Tibial nerve (tissue), 4 donors: ENCODE measurements at regions not wholly inside any gene's neighbourhood (a gene's known extent, or its start where the extent isn't known, plus 50 kb on each side); places are given as distances from the start of the nearest gene placed in this dataset.

ENCODE experiments used
- DNase-seq, 2 donors: peaks; one replicate each; pipeline ENCODE4 v3.0.0-alpha.2; 2019; ENCODE audit warnings: low spot score in 2 of 2
- H3K27ac ChIP-seq, 4 donors: fragments of 200-600 bp; sonication (generic) in 3 of 4; one replicate each; pipeline ENCODE4 v1.5.1; 2017 to 2019; ENCODE audit warnings: mild to moderate bottlenecking in 1 of 4
- H3K27me3 ChIP-seq, 2 donors: fragments of 200-600 bp; sonication (generic) in 1 of 2; one replicate each; pipeline versions ENCODE4 v1.5.1 to v1.6.0; 2017 to 2019
- H3K36me3 ChIP-seq, 3 donors: fragments of 200-600 bp; sonication (generic); one replicate each; pipeline ENCODE4 v1.5.1; 2018 to 2019
- H3K4me1 ChIP-seq, 4 donors: fragments of 200-600 bp; sonication (generic) in 3 of 4; one replicate each; pipeline ENCODE4 v1.5.1; 2017 to 2019
- H3K4me3 ChIP-seq, 4 donors: fragments of 200-600 bp; sonication (generic) in 3 of 4; one replicate each; pipeline ENCODE4 v1.5.1; 2017 to 2019; ENCODE audit warnings: mild to moderate bottlenecking in 1 of 4, moderate library complexity in 1 of 4
- H3K9me3 ChIP-seq, 4 donors: fragments of 200-600 bp; sonication (generic) in 3 of 4; one replicate each; pipeline ENCODE4 v1.5.1; 2017 to 2019
- CTCF ChIP-seq, 5 experiments: fragments of 200-600 bp in 3 of 5; fragments of 450-650 bp in 2 of 5; sonication (generic) in 3 of 5; IDR thresholded peaks; one replicate each; pipeline ENCODE4 v1.5.1; 2016 to 2019; ENCODE audit warnings: antibody characterized with exemption in 5 of 5, mild to moderate bottlenecking in 3 of 5, moderate library complexity in 2 of 5
- EP300 ChIP-seq, 2 donors: sonication (generic); formaldehyde crosslinking; IDR thresholded peaks; one replicate each; pipeline ENCODE4 v1.6.1; 2017; ENCODE audit warnings: antibody characterized with exemption in 2 of 2, mild to moderate bottlenecking in 1 of 2
- POLR2A ChIP-seq, 2 donors: fragments of 450-650 bp; IDR thresholded peaks; one replicate each; pipeline ENCODE4 v1.6.1; 2017; ENCODE audit warnings: antibody characterized with exemption in 2 of 2, mild to moderate bottlenecking in 2 of 2, moderate library complexity in 2 of 2
- WGBS, 2 donors: methylation state at CpG; one replicate each; pipeline ENCODE4 v1.1.5; 2018; 5-methylcytosine and 5-hydroxymethylcytosine counted together

DNA sequence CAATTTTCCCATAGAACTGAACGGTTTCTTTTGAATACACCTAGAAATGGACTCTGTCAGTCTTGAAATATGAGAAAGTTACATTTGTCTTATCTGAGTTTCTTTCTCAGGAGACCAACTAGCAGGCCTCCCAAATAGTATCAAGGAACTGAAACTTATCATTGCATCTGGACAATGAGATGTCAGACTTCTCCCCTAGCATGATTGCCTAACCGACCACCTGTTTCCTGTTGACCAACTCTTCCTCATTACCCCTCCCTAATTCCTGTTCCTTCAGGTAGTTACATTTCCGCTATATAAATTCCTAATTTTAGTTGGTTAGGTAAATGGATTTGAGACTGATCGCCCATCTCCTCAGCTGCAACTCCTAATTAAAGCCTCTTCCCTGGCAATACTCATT is 1587.3 kb downstream of the NCAM2 start:
- Histone ChIP-seq H3K4me1 (no peaks in the 10 kb centered on the region), H3K9me3 (no peaks in the 10 kb centered on the region), H3K36me3 (no peaks in the 10 kb centered on the region), H3K4me3 (no peak overlapping the region), H3K27ac (no peak overlapping the region), H3K27me3 (no peaks in the 10 kb centered on the region)
- DNase-seq = no peak
- TF ChIP-seq CTCF (IDR thresholded peaks at IDR 0.05) (no peak), EP300 (IDR thresholded peaks at IDR 0.05) (no peak), POLR2A (IDR thresholded peaks at IDR 0.05) (no peak)
- whole genome bisulfite sequencing, 2 donors = 80 to 86% methylated on average over 4 of the region's 4 CpGs

DNA sequence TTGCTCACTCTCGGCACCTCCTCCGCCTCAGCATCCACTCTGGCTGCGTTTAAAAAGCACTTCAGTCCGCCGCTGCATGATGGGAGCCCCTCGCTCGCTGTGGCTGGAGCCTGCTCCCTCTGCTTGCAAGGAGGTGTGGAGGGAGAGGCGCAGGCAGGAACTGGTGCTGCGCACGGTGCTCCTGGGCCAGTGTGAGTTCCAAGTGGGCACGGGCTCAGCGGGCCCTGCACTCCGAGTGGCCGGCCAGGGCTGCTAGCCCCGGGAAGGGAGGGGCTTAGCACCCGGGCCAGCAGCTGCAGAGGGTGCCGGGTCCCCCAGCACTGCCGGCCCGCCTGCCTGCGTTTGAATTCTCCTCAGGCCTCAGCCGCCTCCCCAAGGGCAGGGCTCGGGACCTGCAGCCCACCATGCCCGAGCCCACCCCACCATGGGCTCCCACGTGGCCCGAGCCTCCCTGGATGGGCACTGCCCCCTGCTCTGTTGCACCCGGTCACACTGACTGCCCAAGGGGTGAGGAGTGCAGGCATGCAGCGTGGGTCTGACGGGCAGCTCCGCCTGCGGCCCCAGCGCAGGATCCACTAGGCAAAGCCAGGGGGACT is 1599.5 kb downstream of the NCAM2 start:
- peaks cover 0 to 5% (median 0%) of the 10 kb centered on the region in 4 donors for H3K9me3 ChIP-seq
- no peak for DNase-seq
- no peaks in the 10 kb centered on the region for H3K4me1 ChIP-seq
- no peaks in the 10 kb centered on the region for H3K27me3 ChIP-seq
- H3K27ac ChIP-seq = no peak overlapping the region
- no peaks in the 10 kb centered on the region for H3K36me3 ChIP-seq
- no peak for TF ChIP-seq POLR2A (IDR thresholded peaks at IDR 0.05)
- TF ChIP-seq EP300 (IDR thresholded peaks at IDR 0.05) = no peak
- TF ChIP-seq CTCF (IDR thresholded peaks at IDR 0.05) = no peak
- no peak overlapping the region for H3K4me3 ChIP-seq
- WGBS, 2 donors = 93 to 98% methylated on average over 12 to 31 of the region's 31 CpGs

- 72 to 74% methylated on average over 3 of the region's 3 CpGs for WGBS, 2 donors
Measured at GRCh38 chr21:22609802-22610201, 1611.6 kb downstream of the NCAM2 start.

DNA sequence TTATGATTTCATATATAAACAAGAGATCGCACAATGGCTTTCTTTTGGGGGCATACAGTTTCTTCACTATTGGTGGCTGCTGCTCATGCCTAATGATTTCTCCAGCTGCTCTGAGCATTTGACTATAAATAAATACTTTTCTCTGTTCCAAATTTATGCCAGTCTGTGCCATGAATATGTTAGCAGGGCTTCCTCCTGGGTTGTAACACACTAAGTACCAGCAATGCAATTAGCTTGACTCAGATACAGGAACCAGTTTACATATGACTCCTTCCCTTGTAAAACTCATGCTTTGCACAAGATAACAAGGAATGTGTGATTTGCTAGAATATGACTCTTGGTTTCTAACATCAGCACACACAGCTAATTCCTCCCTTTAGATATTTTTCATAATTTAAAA is 1629.7 kb downstream of the NCAM2 start:
- no peak overlapping the region for H3K4me3 ChIP-seq
- no peaks in the 10 kb centered on the region for H3K4me1 ChIP-seq
- no peak for DNase-seq
- TF ChIP-seq CTCF (IDR thresholded peaks at IDR 0.05) (no peak), EP300 (IDR thresholded peaks at IDR 0.05) (no peak), POLR2A (IDR thresholded peaks at IDR 0.05) (no peak)
- no peaks in the 10 kb centered on the region for H3K27me3 ChIP-seq
- H3K9me3 ChIP-seq = no peaks in the 10 kb centered on the region
- no peaks in the 10 kb centered on the region for H3K36me3 ChIP-seq
- H3K27ac ChIP-seq = no peak overlapping the region
- 90 to 100% methylated on average over 1 of the region's 1 CpG for WGBS, 2 donors

More at GRCh38 chr21:22609802-22610201, 1611.6 kb downstream of the NCAM2 start:
- DNase-seq = no peak
- Histone ChIP-seq H3K4me3 (no peak overlapping the region), H3K9me3 (no peaks in the 10 kb centered on the region), H3K27ac (no peak overlapping the region), H3K27me3 (no peaks in the 10 kb centered on the region), H3K36me3 (no peaks in the 10 kb centered on the region), H3K4me1 (no peaks in the 10 kb centered on the region)
- no peak for TF ChIP-seq CTCF (IDR thresholded peaks at IDR 0.05)

DNA sequence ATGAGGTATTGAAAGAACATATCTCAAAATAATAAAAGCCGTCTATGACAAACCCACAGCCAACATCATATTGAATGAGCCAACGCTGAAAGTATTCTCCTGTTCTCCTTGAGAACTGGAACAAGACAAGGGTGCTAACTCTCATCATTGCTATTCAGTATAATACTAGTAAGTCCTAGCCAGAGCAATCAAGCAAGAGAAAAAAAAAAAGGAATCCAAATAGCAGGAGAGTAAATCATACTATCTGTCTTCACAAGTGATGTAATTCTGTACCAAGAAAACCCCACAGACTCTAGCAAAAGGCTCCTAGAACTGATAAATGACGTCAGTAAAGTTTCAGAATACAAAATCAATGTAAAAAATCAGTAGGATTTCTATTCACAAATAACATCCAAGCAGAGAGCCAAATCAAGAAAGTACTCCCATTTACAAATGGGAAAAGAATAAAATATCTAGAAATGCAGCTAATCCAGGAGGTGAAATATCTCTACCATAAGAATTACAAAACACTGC is 1632.8 kb downstream of the NCAM2 start:
- Histone ChIP-seq H3K36me3 (no peaks in the 10 kb centered on the region), H3K9me3 (no peaks in the 10 kb centered on the region), H3K27ac (no peak overlapping the region), H3K27me3 (no peaks in the 10 kb centered on the region), H3K4me1 (no peaks in the 10 kb centered on the region), H3K4me3 (no peak overlapping the region)
- no peak for TF ChIP-seq EP300 (IDR thresholded peaks at IDR 0.05)
- no peak for TF ChIP-seq CTCF (IDR thresholded peaks at IDR 0.05)
- TF ChIP-seq POLR2A (IDR thresholded peaks at IDR 0.05) = no peak
- 87 to 89% methylated on average over 3 of the region's 3 CpGs for WGBS, 2 donors
- no peak for DNase-seq
